PFSK-1 (cell line): ENCODE measurements at regions not wholly inside any gene's neighbourhood (a gene's known extent, or its start where the extent isn't known, plus 50 kb on each side); places are given as distances from the start of the nearest gene placed in this dataset.

Experiments
- FOXP2 ChIP-seq: optimal IDR thresholded peaks from 2 replicates; pipeline ENCODE3; 2011; ENCODE audit warnings: borderline replicate concordance, control low read depth, inconsistent platforms; ENCODE audit not compliant: insufficient read depth; ENCODE audit errors: extremely low read length, extremely low read depth
- POLR2AphosphoS5 ChIP-seq: IDR thresholded peaks from 2 replicates; pipeline ENCODE4 v1.6.1; 2012; ENCODE audit warnings: low read depth, mild to moderate bottlenecking, control low read depth, low read length, moderate library complexity
- REST ChIP-seq, 2 experiments: IDR thresholded peaks; 2 replicates each; pipeline versions ENCODE4 v1.6.1 to v1.8.0; 2011 to 2012; ENCODE audit warnings: low read depth in 2 of 2, low read length in 2 of 2, control low read depth in 1 of 2, inconsistent platforms in 1 of 2, mild to moderate bottlenecking in 1 of 2, moderate library complexity in 1 of 2; ENCODE audit not compliant: insufficient read depth in 1 of 2
- SIN3A ChIP-seq: IDR thresholded peaks from 2 replicates; pipeline ENCODE4 v1.6.1; 2012; ENCODE audit warnings: mild to moderate bottlenecking, low read length, moderate library complexity, borderline replicate concordance; ENCODE audit not compliant: insufficient read depth
- TAF1 ChIP-seq: IDR thresholded peaks from 2 replicates; pipeline ENCODE4 v1.6.1; 2012; ENCODE audit warnings: low read length, control low read depth, borderline replicate concordance; ENCODE audit not compliant: insufficient read depth

GRCh38 chr13:76677043-76677442 lies 209.2 kb downstream of the KCTD12 start:
- TF ChIP-seq TAF1 (no peak), FOXP2 (no peak), REST (IDR thresholded peaks at IDR 0.05; ENCODE audit: insufficient read depth in 1 of 2, low read depth in 2 of 2, low read length in 2 of 2) (no peak), SIN3A (no peak), POLR2AphosphoS5 (no peak)

DNA sequence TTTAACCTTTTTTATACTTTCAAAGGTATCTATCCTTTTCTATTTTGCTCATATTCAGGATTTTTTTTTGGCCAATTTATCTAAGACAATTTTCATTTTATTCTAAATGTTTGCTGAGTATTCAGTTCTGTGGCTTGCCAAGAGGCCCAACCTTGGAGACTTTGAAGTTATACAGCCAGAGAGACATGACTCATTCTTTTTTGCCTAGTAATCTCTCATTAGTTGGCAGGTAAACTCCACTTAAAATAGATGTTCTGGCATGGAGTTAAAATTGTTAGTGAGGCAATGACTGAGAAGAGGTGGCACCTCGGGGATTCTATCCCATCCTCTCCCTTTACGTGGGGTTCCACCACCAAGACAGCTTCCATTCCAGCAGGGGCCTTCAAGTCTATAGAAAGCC lies 213.8 kb downstream of the KCTD12 start:
- no peak for TF ChIP-seq TAF1

- TF ChIP-seq POLR2AphosphoS5 (no peak), REST (IDR thresholded peaks at IDR 0.05; ENCODE audit: insufficient read depth in 1 of 2, low read depth in 2 of 2, low read length in 2 of 2) (no peak), FOXP2 (no peak), SIN3A (no peak), TAF1 (no peak)
These were observed 217.5 kb downstream of the KCTD12 start for GRCh38 chr13:76668716-76669115.

DNA sequence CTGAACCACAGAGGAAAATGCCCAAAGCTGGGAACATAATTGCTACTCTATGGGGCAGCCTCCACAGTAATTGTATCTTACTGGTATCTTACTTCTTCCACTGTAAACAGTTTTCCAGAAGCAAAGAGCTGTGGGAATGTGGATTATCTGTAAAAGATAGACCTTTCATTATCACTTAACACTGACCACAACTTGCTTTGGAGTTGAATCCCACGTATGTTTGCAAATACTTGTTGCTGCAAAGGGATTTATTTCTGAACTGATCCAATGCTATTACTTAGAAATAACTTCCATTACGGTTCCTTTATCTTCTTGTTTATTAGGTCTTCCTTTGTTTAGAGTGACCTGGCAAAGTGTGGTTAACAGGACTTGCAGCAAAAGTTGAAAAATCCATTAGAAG lies 218.1 kb downstream of the KCTD12 start:
- TF ChIP-seq SIN3A (no peak), POLR2AphosphoS5 (no peak), REST (IDR thresholded peaks at IDR 0.05; ENCODE audit: insufficient read depth in 1 of 2, low read depth in 2 of 2, low read length in 2 of 2) (no peak), FOXP2 (no peak)

DNA sequence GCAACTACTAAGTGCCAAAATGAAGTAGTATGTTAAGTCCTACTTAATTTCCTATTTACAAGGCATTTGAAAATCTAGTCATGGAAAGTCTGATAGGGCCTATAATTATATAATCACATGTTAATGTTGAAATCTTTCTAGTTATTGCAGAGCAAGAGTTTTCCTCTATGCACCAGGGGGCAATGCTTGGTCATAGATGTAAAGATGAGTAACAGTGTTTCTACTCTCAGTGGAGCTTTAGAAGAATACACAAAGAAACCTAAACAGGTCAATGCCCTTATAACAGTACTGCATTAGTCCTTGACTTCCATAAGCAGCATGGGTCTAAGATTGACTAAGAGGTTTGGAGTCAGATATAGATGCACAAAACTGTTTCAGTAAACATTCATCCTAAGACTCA lies 218.7 kb downstream of the KCTD12 start:
- TF ChIP-seq REST (IDR thresholded peaks at IDR 0.05; ENCODE audit: insufficient read depth in 1 of 2, low read depth in 2 of 2, low read length in 2 of 2): no peak
- TF ChIP-seq POLR2AphosphoS5: no peak
- TF ChIP-seq TAF1: no peak
- no peak for TF ChIP-seq FOXP2
- no peak for TF ChIP-seq SIN3A
